AG09309 (cell line): ENCODE measurements at regions not wholly inside any gene's neighbourhood (a gene's known extent, or its start where the extent isn't known, plus 50 kb on each side); places are given as distances from the start of the nearest gene placed in this dataset.

Experiments
- DNase-seq: peaks from one replicate; pipeline ENCODE4 v3.0.0-alpha.2; 2010; ENCODE audit warnings: low read depth
- H3K4me3 ChIP-seq: 2 replicates; pipeline ENCODE4 v1.5.1; 2011; ENCODE audit warnings: mild to moderate bottlenecking, low read depth, low read length, moderate library complexity; ENCODE audit not compliant: control insufficient read depth
- TF ChIP-seq, protein P1 (sequence below): IDR thresholded peaks from 2 replicates; pipeline ENCODE4 v1.5.1; 2011; ENCODE audit warnings: mild to moderate bottlenecking, low read depth, low read length, inconsistent platforms; ENCODE audit not compliant: insufficient read depth, control insufficient read depth; ENCODE audit errors: missing control alignments

DNA sequence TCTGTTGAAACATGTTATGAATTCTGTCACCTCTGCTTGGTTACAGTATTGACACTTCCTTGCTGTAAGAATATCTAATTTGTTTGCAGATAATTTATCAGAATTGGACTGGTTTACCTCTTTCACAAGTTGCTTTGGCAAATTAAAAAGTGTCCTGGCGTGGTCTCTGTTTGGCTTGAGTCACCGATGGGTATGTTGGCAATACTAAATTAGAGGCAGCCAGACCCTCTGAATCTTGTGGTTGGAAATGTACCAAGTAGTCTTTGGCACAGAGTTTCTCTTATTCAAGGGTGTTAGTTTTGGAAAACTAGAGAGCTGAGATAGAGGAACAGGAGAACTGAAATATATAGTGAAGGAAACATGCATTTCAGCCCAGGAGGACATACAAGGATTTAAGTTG lies 521.1 kb upstream of the MGAT4C start:
- TF ChIP-seq, protein P1, sequence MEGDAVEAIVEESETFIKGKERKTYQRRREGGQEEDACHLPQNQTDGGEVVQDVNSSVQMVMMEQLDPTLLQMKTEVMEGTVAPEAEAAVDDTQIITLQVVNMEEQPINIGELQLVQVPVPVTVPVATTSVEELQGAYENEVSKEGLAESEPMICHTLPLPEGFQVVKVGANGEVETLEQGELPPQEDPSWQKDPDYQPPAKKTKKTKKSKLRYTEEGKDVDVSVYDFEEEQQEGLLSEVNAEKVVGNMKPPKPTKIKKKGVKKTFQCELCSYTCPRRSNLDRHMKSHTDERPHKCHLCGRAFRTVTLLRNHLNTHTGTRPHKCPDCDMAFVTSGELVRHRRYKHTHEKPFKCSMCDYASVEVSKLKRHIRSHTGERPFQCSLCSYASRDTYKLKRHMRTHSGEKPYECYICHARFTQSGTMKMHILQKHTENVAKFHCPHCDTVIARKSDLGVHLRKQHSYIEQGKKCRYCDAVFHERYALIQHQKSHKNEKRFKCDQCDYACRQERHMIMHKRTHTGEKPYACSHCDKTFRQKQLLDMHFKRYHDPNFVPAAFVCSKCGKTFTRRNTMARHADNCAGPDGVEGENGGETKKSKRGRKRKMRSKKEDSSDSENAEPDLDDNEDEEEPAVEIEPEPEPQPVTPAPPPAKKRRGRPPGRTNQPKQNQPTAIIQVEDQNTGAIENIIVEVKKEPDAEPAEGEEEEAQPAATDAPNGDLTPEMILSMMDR: no peak

DNA sequence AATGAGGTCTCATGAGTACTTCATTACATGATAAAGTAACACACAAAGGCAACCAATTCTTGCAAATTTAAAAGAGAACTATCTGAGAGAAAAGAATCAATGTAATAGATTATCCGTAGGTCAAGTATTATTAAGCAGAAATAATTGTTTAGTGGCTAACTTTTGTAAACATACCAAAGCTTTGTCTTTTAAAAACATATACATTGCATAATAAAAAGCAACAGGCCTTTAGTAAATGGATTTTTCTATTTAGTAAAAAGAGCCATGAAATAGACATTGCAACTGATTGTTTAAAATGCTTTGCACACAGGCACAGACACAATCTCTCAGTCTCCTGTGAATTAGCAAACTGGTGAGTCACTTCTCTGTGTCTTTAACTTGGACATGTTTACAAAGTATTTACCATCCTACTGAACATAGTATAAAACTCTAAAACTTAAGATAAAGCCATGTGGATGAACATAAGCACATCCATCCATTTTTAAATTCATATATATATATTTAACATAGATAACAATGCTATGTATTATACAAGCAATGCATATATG lies 518.7 kb upstream of the MGAT4C start:
- no peak overlapping the region for H3K4me3 ChIP-seq
- TF ChIP-seq, protein P1: no peak
- DNase-seq: no peak

More for the DNA sequence above, 521.1 kb upstream of the MGAT4C start:
- H3K4me3 ChIP-seq: no peak overlapping the region
- DNase-seq: no peak

DNA sequence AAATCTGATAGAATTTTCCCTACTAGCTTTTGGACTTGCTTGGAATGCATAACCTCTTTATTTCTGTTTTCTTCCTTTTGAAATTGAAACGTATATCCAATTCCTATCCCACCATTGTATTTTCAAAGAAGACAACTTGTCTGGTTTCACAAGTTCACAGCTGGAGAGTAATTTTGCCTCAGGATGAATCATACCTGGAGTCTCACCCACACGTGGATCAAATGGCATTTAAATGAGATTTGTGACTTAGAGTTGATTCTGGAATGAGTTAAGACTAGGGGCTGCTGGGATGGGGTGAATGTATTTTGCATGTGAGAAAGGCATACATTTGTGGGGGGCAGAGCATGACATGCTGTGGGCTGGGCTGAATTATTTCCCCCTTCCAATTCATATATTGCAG lies 516.5 kb upstream of the MGAT4C start:
- TF ChIP-seq, protein P1: no peak
- DNase-seq: no peak

DNA sequence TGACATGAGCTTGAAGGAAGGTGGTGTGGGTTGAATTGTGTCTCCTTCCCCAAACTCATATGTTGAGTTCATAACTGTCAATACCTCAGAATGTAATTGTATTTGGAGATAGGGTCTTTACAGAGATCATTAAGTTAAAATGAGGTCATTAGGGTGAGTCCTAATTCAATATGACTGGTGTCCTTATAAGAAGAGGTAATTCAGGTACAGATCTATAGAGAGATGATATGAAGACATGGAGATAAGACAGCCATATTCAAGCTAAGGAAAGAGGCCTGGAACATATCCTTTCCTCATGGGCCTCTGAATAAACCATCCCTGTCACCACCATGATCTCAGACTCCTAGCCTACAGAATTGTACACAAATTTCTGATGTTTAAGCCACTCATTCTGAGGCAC lies 514.7 kb upstream of the MGAT4C start:
- no peak overlapping the region for H3K4me3 ChIP-seq
- no peak for DNase-seq
- TF ChIP-seq, protein P1: no peak

More for the DNA sequence above, 516.5 kb upstream of the MGAT4C start:
- H3K4me3 ChIP-seq: no peak overlapping the region

DNA sequence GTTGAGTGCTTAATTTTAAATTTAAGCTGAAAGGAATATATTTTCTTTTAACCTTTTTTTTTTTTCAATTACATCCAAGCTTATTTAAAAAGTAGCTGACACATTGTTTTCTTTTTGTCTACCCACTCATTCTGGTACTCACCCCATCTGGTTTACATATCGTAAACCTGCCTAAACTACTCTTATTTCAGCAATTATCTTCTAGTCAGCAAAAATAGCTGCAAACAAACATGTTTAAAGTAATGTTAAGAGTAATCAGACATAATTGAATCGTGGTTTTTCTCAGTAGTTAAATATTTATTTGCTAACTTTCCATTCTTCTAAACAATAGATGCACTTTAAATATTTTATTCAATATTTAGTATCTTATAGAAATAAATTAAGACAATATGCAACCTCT lies 492.7 kb upstream of the MGAT4C start:
- H3K4me3 ChIP-seq: no peak overlapping the region
- TF ChIP-seq, protein P1: no peak
- DNase-seq: no peak

DNA sequence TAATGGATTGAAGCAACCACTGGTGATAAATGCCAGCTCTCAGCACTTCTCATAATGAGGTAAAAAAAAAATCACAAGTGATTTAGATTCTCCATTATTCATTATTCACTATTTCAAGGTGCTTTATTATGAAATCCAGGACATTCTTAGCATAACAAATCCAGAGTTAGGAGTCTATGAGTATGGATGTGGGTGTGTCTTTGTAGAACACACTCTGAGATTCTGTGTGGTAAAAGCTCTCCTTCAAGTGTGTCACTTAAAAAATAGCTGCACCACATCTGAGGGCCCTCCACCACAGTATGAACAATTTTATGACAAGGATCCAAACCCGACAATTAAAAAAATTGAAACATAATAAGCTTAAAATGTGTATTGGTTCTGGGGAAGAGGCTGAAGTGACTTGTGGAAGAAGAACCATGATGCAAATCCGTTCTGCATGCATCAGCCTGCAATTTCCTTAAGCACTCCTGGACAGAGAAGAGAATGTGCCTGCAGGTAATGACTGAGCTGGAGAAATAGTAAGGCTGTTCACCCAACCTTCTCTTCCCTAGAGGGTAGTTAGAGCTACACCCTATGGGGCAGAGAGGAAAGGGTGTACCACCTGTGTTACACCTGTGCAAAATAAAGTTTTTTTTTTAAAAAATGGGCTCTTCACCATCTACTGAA lies 488.5 kb upstream of the MGAT4C start:
- TF ChIP-seq, protein P1: no peak
- DNase-seq: no peak
- H3K4me3 ChIP-seq: no peak overlapping the region
